Central memory CD8-positive, alpha-beta T cell (primary cell): ENCODE measurements at regions not wholly inside any gene's neighbourhood (a gene's known extent, or its start where the extent isn't known, plus 50 kb on each side); places are given as distances from the start of the nearest gene placed in this dataset.
"Not testable (repeated sequence)": the region's sequence is repeated elsewhere in the genome, so short reads cannot be mapped to it uniquely, and the experiment has no call there.

Experiments used
- ATAC-seq: fragments of 150-1000 bp; cut with Tn5 transposase; replicated peaks from 2 replicates; pipeline ENCODE4 v1.10.0; 2022; ENCODE audit warnings: mild to moderate bottlenecking, moderate FRiP score, moderate number of reproducible peaks; ENCODE audit not compliant: poor library complexity, severe bottlenecking; ENCODE audit errors: extremely low read depth
- DNase-seq, 2 donors: peaks; one replicate each; pipeline ENCODE4 v3.0.0; 2021; ENCODE audit warnings: low spot score in 2 of 2
- H3K27ac Mint-ChIP-seq: one replicate; pipeline ENCODE4 v1.8.0; 2022; ENCODE audit warnings: low read depth, mild to moderate bottlenecking, moderate library complexity, mixed read lengths
- H3K27me3 Mint-ChIP-seq: one replicate; pipeline ENCODE4 v1.8.0; 2022; ENCODE audit warnings: mixed read lengths
- H3K36me3 Mint-ChIP-seq: one replicate; pipeline ENCODE4 v1.8.0; 2022; ENCODE audit warnings: mild to moderate bottlenecking, moderate library complexity, mixed read lengths; ENCODE audit not compliant: insufficient read depth
- H3K4me1 Mint-ChIP-seq: one replicate; pipeline ENCODE4 v1.8.0; 2022; ENCODE audit warnings: mixed read lengths
- H3K4me3 Mint-ChIP-seq: one replicate; pipeline ENCODE4 v1.8.0; 2022; ENCODE audit warnings: mild to moderate bottlenecking, moderate library complexity, mixed read lengths
- H3K9me3 Mint-ChIP-seq: one replicate; pipeline ENCODE4 v1.8.0; 2022; ENCODE audit warnings: mixed read lengths

- ATAC-seq: no peak
These were observed 261.7 kb upstream of the PAPPA start for GRCh38 chr9:115891929-115892328.

DNA sequence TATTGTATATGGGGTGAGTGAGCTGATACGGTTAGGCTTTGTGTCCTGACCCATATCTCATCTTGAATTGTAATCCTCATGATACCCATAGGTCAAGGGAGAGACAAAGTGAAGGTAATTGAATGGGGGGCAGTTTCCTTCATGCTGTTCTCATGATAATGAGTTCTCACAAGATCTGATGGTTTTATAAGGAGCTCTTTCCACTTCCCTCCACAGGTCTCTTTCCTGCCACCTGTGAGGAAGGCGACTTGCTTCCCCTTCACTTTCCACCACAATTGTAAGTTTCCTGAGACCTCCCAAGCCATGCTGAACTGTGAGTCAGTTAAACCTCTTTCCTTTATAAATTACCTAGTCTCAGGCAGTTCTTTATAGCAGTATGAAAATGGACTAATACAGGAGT is 255.1 kb upstream of the PAPPA start:
- not testable (repeated sequence) for ATAC-seq, H3K27ac Mint-ChIP-seq, H3K27me3 Mint-ChIP-seq, H3K4me1 Mint-ChIP-seq, DNase-seq, H3K36me3 Mint-ChIP-seq, H3K4me3 Mint-ChIP-seq
- peaks cover 11% of the 10 kb centered on the region for H3K9me3 Mint-ChIP-seq

More at GRCh38 chr9:115891929-115892328, 261.7 kb upstream of the PAPPA start:
- H3K27me3 Mint-ChIP-seq: no peaks in the 10 kb centered on the region
- no peak overlapping the region for H3K4me3 Mint-ChIP-seq
- DNase-seq: no peak
- no peak overlapping the region for H3K27ac Mint-ChIP-seq
- peaks cover 9% of the 10 kb centered on the region for H3K9me3 Mint-ChIP-seq
- H3K4me1 Mint-ChIP-seq: no peaks in the 10 kb centered on the region
- H3K36me3 Mint-ChIP-seq: no peaks in the 10 kb centered on the region

DNA sequence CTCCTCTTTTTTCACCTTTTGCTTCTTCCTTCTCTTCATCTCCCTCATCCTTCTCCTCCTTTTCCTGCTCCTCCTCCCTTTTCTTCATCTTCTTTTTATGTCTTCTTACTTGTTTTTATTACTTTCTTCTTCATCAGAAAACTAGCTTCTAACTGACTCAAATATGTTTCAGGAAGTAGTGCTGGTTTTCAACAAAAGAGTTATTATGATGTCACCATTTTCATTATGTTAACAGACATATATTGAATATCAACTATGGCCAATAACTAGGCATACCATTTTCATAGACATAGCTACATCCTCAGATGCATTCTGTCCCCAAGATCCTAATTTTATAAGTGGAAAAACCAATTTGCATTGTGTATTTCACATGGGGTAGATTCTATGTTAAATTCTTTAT is 252.9 kb upstream of the PAPPA start:
- DNase-seq (no peak), ATAC-seq (no peak)
- H3K9me3 Mint-ChIP-seq: peaks cover 15% of the 10 kb centered on the region
- no peak overlapping the region for H3K27ac Mint-ChIP-seq
- H3K4me1 Mint-ChIP-seq: no peaks in the 10 kb centered on the region
- no peak overlapping the region for H3K4me3 Mint-ChIP-seq
- H3K36me3 Mint-ChIP-seq: no peaks in the 10 kb centered on the region
- no peaks in the 10 kb centered on the region for H3K27me3 Mint-ChIP-seq

GRCh38 chr9:115910959-115911358 is 242.6 kb upstream of the PAPPA start:
- Mint-ChIP-seq H3K27me3 (no peaks in the 10 kb centered on the region), H3K27ac (no peak overlapping the region), H3K9me3 (peaks cover 10% of the 10 kb centered on the region), H3K36me3 (no peaks in the 10 kb centered on the region), H3K4me3 (no peak overlapping the region), H3K4me1 (no peaks in the 10 kb centered on the region)
- ATAC-seq: no peak
- DNase-seq: no peak

DNA sequence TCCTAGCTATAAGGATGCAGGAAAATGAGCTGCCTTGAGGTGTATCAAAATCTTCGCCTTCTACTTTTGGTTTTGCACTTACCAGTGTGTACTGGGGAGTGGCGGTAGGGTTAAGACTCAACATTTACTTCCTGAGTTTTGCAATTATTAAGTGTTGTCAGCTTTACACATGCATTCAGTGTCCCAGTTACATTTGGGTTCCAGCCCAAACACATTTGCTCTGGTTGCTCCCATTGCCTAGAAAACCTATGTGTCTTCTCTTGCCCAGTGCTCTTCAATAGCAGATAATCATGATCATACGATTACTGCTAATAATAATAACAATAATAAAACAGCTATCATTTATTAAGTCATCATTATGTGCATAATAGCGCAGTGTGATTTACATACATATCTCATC is 241.5 kb upstream of the PAPPA start:
- H3K36me3 Mint-ChIP-seq: no peaks in the 10 kb centered on the region
- no peak overlapping the region for H3K4me3 Mint-ChIP-seq
- no peak overlapping the region for H3K27ac Mint-ChIP-seq
- H3K9me3 Mint-ChIP-seq: peaks cover 10% of the 10 kb centered on the region
- ATAC-seq: no peak
- no peaks in the 10 kb centered on the region for H3K27me3 Mint-ChIP-seq
- no peaks in the 10 kb centered on the region for H3K4me1 Mint-ChIP-seq
- no peak for DNase-seq

DNA sequence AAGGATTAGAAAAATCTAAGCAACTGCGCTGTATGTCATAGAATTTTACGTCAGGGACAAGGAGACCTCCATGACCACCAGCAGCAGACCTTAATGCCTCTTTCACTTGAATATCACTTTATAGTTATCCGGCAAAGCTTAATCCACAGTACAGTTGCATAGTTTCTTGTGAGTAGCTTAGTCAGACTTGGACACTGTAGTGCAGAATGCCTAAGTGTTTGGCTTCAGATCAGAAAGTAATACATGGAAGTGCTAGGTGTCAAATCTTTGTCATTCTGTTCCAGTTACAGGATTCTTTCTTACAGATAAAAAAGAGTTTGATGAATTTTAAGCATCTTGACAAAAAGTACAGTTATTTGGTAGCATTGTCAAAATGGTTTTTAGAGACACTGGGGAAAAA is 239.9 kb upstream of the PAPPA start:
- no peak for DNase-seq
- Mint-ChIP-seq H3K27me3 (no peaks in the 10 kb centered on the region), H3K4me1 (no peaks in the 10 kb centered on the region), H3K36me3 (no peaks in the 10 kb centered on the region), H3K9me3 (peaks cover 7% of the 10 kb centered on the region), H3K27ac (no peak overlapping the region), H3K4me3 (no peak overlapping the region)
- no peak for ATAC-seq

DNA sequence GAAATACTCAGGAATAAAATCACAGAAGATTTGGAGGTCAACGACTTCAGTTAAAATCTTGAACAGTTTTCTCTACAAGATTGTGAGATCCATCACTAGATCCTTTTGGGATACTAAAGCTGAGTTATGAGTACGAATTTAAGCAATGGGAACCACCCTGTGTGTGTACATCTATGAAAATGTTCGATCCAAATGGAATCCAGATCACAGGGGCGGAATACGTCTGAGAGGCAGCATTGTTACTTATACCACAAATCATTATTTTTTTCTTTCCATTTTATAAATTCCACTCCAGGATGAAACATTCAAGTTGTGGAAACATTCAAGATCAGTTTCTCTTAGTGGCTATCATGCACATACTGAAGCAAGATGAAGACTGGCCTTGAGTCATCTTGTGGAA is 239.3 kb upstream of the PAPPA start:
- DNase-seq (no peak), ATAC-seq (no peak)
- no peaks in the 10 kb centered on the region for H3K4me1 Mint-ChIP-seq
- H3K27ac Mint-ChIP-seq: no peak overlapping the region
- H3K9me3 Mint-ChIP-seq: peaks cover under 1% of the 10 kb centered on the region
- no peaks in the 10 kb centered on the region for H3K36me3 Mint-ChIP-seq
- no peaks in the 10 kb centered on the region for H3K27me3 Mint-ChIP-seq
- H3K4me3 Mint-ChIP-seq: no peak overlapping the region

DNA sequence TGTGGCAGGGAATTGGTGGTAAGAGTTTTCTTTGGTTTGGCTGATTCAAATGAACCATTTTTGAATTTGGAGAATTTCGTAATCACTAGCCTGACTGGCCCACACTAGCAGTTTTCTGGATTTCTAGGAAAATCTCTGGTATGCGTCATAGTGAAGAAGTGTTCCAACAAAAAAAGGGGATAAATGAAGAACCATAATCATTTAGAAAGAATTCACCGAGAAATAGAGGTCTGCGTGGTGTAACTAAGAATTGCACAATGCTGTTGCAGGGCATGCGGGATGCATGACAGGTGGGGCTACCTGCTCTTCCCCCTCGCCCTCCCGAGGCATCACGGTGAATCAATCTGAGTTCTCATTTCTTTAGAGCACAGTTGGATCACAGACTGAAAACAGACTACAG is 232.3 kb upstream of the PAPPA start:
- Mint-ChIP-seq H3K27ac (no peak overlapping the region), H3K9me3 (no peaks in the 10 kb centered on the region), H3K4me1 (no peaks in the 10 kb centered on the region), H3K36me3 (no peaks in the 10 kb centered on the region), H3K27me3 (no peaks in the 10 kb centered on the region), H3K4me3 (no peak overlapping the region)
- no peak for DNase-seq
- no peak for ATAC-seq

GRCh38 chr9:115922444-115922843 is 231.1 kb upstream of the PAPPA start:
- ATAC-seq: no peak

DNA sequence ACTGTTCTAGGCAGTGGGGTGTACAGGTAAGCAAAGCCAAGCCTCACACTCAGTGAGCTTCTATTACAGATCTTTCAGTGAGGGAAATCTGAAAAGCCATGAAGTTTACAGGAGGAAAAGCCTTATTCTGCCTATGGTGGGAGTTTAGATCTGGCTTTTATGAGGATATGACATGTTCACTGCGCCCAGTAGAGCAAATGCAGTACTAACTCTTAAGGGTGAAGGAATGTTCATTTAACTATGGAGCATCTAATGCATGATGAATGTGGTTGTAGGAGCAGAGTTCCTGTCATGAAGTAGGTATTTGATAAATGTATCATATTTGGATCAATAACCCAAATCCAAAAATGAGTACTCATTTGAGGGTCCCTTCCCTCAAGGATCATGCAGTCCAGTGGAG is 230.2 kb upstream of the PAPPA start:
- Mint-ChIP-seq H3K27ac (no peak overlapping the region), H3K9me3 (peaks cover 6% of the 10 kb centered on the region), H3K36me3 (no peaks in the 10 kb centered on the region), H3K4me3 (no peak overlapping the region), H3K27me3 (no peaks in the 10 kb centered on the region), H3K4me1 (no peaks in the 10 kb centered on the region)
- no peak for DNase-seq
- ATAC-seq: no peak

More at GRCh38 chr9:115922444-115922843, 231.1 kb upstream of the PAPPA start:
- Mint-ChIP-seq H3K27ac (no peak overlapping the region), H3K9me3 (peaks cover 6% of the 10 kb centered on the region), H3K4me1 (no peaks in the 10 kb centered on the region), H3K4me3 (no peak overlapping the region), H3K36me3 (no peaks in the 10 kb centered on the region), H3K27me3 (no peaks in the 10 kb centered on the region)
- no peak for DNase-seq

- ATAC-seq (no peak), DNase-seq (no peak)
- H3K4me3 Mint-ChIP-seq: no peak overlapping the region
- no peaks in the 10 kb centered on the region for H3K36me3 Mint-ChIP-seq
- H3K27me3 Mint-ChIP-seq: no peaks in the 10 kb centered on the region
- H3K27ac Mint-ChIP-seq: no peak overlapping the region
- H3K9me3 Mint-ChIP-seq: peaks cover 6% of the 10 kb centered on the region
- no peaks in the 10 kb centered on the region for H3K4me1 Mint-ChIP-seq
These were observed 229.5 kb upstream of the PAPPA start for GRCh38 chr9:115923903-115924668.

GRCh38 chr9:115924669-115924987 is 229.0 kb upstream of the PAPPA start:
- H3K9me3 Mint-ChIP-seq: peaks cover 6% of the 10 kb centered on the region
- no peaks in the 10 kb centered on the region for H3K4me1 Mint-ChIP-seq
- H3K4me3 Mint-ChIP-seq: no peak overlapping the region
- no peaks in the 10 kb centered on the region for H3K36me3 Mint-ChIP-seq
- no peaks in the 10 kb centered on the region for H3K27me3 Mint-ChIP-seq
- no peak overlapping the region for H3K27ac Mint-ChIP-seq
- DNase-seq: no peak
- ATAC-seq: no peak

GRCh38 chr9:115925424-115925823 is 228.2 kb upstream of the PAPPA start:
- peaks cover 6% of the 10 kb centered on the region for H3K9me3 Mint-ChIP-seq
- no peak overlapping the region for H3K27ac Mint-ChIP-seq
- no peaks in the 10 kb centered on the region for H3K36me3 Mint-ChIP-seq
- H3K4me1 Mint-ChIP-seq: no peaks in the 10 kb centered on the region
- no peak for ATAC-seq
- DNase-seq: no peak
- no peak overlapping the region for H3K4me3 Mint-ChIP-seq
- no peaks in the 10 kb centered on the region for H3K27me3 Mint-ChIP-seq
